GM12865 (cell line): ENCODE measurements at regions not wholly inside any gene's neighbourhood (a gene's known extent, or its start where the extent isn't known, plus 50 kb on each side); places are given as distances from the start of the nearest gene placed in this dataset.

Source experiments
- DNase-seq: peaks from one replicate; pipeline ENCODE4 v3.0.0; 2010; ENCODE audit warnings: low read depth
- H3K4me3 ChIP-seq: 2 replicates; pipeline ENCODE4 v1.5.1; 2011; ENCODE audit warnings: mild to moderate bottlenecking, low read depth, low read length, control low read depth
- TF ChIP-seq, protein P1 (sequence below): IDR thresholded peaks from 2 replicates; pipeline ENCODE4 v1.5.1; 2011; ENCODE audit warnings: low read length, control low read depth, low read depth, inconsistent platforms; ENCODE audit not compliant: insufficient read depth; ENCODE audit errors: missing control alignments

- no peak overlapping the region for H3K4me3 ChIP-seq
- no peak for DNase-seq
- TF ChIP-seq, protein P1, sequence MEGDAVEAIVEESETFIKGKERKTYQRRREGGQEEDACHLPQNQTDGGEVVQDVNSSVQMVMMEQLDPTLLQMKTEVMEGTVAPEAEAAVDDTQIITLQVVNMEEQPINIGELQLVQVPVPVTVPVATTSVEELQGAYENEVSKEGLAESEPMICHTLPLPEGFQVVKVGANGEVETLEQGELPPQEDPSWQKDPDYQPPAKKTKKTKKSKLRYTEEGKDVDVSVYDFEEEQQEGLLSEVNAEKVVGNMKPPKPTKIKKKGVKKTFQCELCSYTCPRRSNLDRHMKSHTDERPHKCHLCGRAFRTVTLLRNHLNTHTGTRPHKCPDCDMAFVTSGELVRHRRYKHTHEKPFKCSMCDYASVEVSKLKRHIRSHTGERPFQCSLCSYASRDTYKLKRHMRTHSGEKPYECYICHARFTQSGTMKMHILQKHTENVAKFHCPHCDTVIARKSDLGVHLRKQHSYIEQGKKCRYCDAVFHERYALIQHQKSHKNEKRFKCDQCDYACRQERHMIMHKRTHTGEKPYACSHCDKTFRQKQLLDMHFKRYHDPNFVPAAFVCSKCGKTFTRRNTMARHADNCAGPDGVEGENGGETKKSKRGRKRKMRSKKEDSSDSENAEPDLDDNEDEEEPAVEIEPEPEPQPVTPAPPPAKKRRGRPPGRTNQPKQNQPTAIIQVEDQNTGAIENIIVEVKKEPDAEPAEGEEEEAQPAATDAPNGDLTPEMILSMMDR = no peak
Measured at GRCh38 chr11:122354025-122354697, 238.1 kb upstream of the BLID start.

GRCh38 chr11:122353561-122353960 is 237.5 kb upstream of the BLID start:
- TF ChIP-seq, protein P1 = no peak
- no peak overlapping the region for H3K4me3 ChIP-seq
- no peak for DNase-seq

DNA sequence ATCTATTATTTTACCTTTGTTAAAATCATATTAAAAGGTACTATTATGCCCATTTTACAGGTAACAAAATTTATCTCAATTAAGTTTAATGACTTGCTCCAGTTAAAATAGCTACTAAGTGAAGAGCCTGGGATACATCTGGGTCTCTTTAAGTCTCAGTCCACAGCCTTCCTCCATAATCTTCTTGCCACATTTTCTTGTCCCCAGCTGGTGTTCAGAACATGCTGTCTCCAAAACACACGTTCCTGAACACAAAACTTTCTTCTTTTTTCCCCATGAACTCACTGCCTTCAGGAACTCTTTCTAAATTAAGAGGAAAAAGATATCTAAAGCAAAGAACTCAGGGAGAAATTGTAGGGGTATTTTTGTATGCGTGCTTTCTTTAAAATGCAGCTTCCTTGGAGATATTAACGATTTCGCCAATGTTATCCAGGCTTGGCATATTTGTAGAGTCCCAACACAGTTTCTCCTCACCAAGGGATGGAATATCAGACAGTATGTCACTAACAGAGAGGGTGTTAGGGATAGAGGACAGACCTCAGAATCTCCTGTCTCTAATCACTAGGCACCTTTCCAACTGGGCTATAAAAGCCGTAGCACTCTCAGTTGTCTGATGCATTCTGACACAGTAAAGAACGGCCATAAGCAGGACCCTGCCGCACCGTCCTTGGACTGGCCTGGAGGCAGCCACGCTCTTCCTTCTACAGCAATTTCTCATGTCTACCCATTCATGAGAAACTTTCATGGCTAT is 232.8 kb upstream of the BLID start:
- H3K4me3 ChIP-seq = no peak overlapping the region
- no peak for DNase-seq
- TF ChIP-seq, protein P1 = no peak

GRCh38 chr11:122346006-122346405 is 230.0 kb upstream of the BLID start:
- no peak overlapping the region for H3K4me3 ChIP-seq
- TF ChIP-seq, protein P1 = no peak
- no peak for DNase-seq

DNA sequence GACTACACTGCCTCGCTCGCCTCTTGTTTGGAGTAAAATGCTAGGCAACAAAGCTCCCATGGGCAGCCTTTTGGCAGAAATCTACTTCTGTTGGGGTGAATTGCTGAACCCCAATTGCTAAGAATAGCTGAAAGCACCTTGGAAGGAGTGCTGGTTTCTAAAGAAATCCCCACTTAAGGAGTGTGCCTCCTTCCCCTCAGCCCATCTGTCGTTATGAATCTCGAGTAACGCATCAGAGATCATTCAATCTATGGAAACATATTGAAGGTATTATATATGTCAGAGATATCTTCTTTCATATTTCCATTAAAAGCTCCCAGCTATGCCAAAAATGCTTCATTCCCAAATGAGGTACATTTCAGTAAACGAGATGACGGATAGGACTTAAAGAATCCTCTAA is 229.6 kb upstream of the BLID start:
- TF ChIP-seq, protein P1 = no peak
- no peak overlapping the region for H3K4me3 ChIP-seq
- DNase-seq = no peak

- H3K4me3 ChIP-seq = no peak overlapping the region
- TF ChIP-seq, protein P1 = no peak
- no peak for DNase-seq
Measured at GRCh38 chr11:122344215-122344614, 228.2 kb upstream of the BLID start.
